ENCODE measurements at regions not wholly inside any gene's neighbourhood (a gene's known extent, or its start where the extent isn't known, plus 50 kb on each side); places are given as distances from the start of the nearest gene placed in this dataset.

GRCh38 chr7:94088560-94088959 is 84.4 kb upstream of the BET1 start:
- no peak for TF ChIP-seq CBX5 (IDR thresholded peaks at IDR 0.05; ENCODE audit: low read depth, low read length)
- no peak for TF ChIP-seq EZH2 (IDR thresholded peaks at IDR 0.05; ENCODE audit: low read depth, low read length, severe bottlenecking)
- TF ChIP-seq CTCF (IDR thresholded peaks at IDR 0.05; ENCODE audit: control extremely low read depth in 1 of 3, insufficient read depth in 1 of 3, low read depth in 1 of 3, low read length in 3 of 3), result no peak
- no peak for TF ChIP-seq ASH2L (IDR thresholded peaks at IDR 0.05; ENCODE audit: low read length)
- TF ChIP-seq ZNF274 (IDR thresholded peaks at IDR 0.05; ENCODE audit: borderline replicate concordance, extremely low read depth, low read length), result no peak
- no peak for TF ChIP-seq SP1 (IDR thresholded peaks at IDR 0.05; ENCODE audit: low read depth, low read length)
- no peak for TF ChIP-seq RAD21 (IDR thresholded peaks at IDR 0.05 in 1 of 2, conservative IDR thresholded peaks at IDR 0.05 in 1 of 2; ENCODE audit: low read depth in 2 of 2, low read length in 2 of 2)
- TF ChIP-seq NRF1 (IDR thresholded peaks at IDR 0.05; ENCODE audit: low read depth, low read length), result no peak
- no peak for TF ChIP-seq CEBPB (IDR thresholded peaks at IDR 0.05; ENCODE audit: low read depth, low read length)

All from H1 (cell line).